Stimulated activated CD8-positive, alpha-beta memory T cell treated with anti-CD3 and anti-CD28 coated beads, Interleukin-12 subunit alpha, Interleukin-12 subunit beta, amount 100 ng/mL, for 24 hours (primary cell): ENCODE measurements at regions not wholly inside any gene's neighbourhood (a gene's known extent, or its start where the extent isn't known, plus 50 kb on each side); places are given as distances from the start of the nearest gene placed in this dataset.
"Not testable (repeated sequence)": the region's sequence is repeated elsewhere in the genome, so short reads cannot be mapped to it uniquely, and the experiment has no call there.

Experiments
- DNase-seq: peaks from one replicate; pipeline ENCODE4 v3.0.0-alpha.2; 2020; ENCODE audit errors: extremely low read depth

- no peak for DNase-seq
These were observed 345.8 kb upstream of the CDH5 start for GRCh38 chr16:66020642-66021041.

DNA sequence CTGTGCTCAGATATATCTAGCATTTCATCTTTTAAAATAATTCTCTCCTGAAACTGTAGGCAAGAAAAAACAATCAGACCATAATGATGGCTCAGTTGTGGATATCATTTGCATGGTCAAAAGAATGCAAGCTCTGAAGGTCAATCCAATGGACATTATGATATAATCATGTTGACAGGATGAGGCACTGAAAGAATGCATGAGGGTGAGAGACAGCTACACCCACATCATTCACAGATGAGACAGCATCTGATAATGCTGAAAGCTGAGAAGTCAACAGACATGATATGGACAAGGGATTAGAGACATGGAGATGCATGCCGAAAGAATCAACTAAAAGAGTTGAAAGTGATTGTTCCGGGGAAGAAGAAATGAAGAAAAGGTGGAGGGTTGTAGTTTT, 346.4 kb upstream of the CDH5 start:
- no peak for DNase-seq

DNA sequence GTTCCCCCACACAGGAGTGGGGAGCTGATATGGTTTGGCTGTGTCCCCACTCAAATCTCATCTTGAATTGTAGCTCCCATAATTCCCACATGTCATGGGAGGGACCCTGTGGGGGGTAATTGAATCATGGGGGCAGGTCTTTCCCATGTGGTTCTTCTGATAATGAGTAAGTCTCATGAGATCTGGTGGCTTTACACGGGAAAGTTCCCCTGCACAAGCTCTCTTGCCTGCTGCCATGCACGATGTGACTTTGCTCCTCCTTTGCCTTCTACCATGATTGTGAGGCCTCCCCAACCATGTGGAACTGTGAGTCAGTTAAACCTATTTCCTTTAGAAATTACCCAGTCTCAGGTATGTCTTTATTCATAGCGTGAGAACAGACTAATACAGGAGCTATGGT, 347.0 kb upstream of the CDH5 start:
- DNase-seq: not testable (repeated sequence)

DNA sequence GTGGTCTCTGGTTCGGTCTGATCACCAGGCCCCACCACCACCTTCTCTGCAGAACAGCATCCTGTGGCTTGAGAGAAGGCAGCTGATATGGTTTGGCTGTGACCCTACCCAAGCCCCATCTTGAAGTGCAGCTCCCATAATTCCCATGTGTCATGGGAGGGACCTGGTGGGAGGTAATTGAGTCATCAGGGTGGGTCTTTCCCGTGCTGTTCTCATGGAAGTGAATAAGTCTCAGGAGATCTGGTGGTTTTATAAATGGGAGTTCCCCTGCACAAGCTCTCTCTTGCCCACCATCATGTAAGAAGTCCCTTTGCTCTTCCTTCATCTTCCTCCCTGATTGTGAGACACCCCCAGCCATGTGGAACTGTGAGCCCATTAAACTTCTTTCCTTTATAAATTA, 352.3 kb upstream of the CDH5 start:
- no peak for DNase-seq

- no peak for DNase-seq
These were observed 353.0 kb upstream of the CDH5 start for GRCh38 chr16:66013486-66013885.

- no peak for DNase-seq
These were observed 358.4 kb upstream of the CDH5 start for GRCh38 chr16:66008136-66008535.

- no peak for DNase-seq
These were observed 358.8 kb upstream of the CDH5 start for GRCh38 chr16:66007717-66008116.

- no peak for DNase-seq
These were observed 360.0 kb upstream of the CDH5 start for GRCh38 chr16:66006485-66006884.

DNA sequence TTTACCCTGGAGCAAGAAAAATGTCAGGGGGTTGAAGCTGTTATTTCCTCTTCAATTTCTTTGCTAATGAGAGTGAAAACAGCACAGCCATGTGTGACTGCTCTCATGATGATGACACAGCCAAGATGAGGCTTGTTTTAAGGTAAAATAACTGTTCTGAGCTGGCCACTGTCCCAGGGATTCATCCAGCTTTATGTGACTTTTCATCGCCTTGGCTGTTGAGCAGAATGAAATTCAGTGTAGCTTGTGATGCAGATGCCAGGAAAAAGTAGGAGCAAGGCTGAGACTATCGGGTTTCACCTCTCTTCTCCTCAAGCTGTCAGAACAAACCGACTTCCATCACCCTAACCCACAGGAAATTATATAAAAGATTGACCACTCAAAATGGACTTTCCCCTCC, 361.8 kb upstream of the CDH5 start:
- DNase-seq: no peak

DNA sequence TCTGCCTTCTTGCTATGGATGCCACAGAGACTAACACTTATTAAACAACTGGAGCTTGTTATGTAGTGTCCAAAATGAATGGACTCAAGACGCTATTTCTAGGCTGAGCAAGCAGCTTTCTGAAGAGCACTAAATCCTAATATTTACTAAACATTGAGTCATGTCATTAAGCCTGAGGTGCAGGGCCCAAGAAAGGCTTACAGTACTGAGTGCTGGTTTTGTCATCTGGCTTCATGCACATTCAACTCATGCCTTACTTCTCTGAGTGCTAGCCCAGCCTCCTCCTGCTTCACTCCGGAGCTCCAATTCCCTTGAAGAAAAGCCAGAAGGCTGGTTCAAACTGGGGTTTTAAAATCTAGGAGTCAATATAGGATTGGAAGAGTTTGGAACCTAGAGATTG, 363.3 kb upstream of the CDH5 start:
- no peak for DNase-seq

GRCh38 chr16:66002601-66003000, 363.9 kb upstream of the CDH5 start:
- DNase-seq: no peak

DNA sequence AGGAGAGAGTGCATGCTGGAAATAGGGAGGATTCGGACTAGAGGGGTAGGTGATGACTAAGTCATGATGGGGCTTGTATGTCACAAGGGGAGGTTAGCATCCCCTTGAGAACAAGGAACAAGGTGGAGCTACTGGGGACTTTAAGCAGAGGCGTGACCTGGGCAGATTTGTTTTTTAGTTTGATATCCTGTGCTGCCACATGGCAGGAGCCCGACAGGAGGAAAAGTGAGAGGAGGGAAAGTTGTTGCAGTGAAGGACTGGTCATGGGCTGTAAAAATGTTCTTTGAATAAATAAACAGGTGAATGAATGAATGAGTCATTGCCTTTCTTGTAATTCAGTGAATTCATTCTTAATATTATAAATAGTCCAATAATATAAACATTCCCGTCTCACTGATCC, 365.1 kb upstream of the CDH5 start:
- DNase-seq: no peak

DNA sequence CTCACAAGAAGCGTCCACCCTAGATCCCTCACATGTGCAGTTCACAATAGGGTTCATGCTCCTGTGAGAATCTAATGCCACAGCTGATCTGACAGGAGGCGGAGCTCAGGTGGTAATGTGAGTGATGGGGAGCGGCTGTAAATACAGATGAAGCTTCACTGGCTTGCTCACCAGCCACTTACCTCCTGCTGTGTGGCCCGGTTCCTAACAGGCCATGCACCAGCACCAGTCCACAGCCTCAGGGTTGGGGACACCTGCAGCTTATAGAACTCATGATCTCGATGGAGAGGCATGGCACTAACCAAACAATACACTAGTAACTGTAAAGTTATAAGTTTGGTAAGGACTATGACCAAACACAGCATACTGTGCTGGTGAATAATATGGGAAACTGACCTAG, 368.0 kb upstream of the CDH5 start:
- DNase-seq: no peak

DNA sequence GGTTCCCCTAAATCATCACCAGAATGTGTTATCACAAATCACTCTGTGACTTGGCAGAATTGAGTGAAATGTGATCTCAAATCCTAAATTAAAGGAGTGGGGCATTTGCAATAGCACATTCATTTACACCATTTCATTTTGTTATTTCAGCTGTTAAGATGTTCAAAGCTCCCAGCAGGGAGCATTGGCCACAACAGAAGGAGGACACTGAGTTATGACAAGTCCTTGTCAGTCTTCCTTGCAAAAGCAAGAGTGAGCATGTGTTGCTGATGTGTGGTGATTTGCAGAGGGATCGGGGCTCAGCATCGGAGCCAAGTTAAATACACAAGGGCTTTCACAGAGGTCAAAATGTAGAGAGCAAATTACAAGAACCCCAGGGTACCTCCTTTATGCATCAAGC, 372.2 kb upstream of the CDH5 start:
- DNase-seq: no peak

DNA sequence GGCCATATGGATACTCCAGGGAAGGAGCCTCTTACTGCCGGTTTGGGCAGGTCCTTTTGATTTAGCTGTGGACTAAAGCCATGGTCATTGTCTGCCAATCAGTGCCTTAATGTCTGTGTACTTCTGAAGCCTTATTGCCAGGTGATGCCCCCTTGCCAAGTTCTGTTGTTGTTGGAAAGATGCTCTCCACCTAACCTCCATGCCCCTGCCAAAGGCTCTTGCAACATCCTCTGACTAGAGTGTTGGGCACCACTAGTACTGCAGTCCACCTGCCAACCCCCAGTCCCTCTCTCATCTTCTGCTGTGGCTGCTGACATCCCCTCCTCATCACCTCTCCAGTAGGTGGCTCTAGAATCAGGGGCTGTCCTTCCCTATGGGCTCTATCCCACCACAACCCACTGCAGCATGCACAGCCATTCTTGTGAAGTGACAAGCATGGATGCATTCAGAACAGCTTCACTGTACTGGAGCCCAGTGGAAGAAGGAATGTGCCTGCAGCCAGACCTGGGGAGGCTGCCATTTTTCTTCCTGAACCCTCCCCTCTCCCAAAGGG, 375.3 kb upstream of the CDH5 start:
- no peak for DNase-seq

- no peak for DNase-seq
These were observed 376.5 kb upstream of the CDH5 start for GRCh38 chr16:65989861-65990604.

GRCh38 chr16:65988024-65988595, 378.4 kb upstream of the CDH5 start:
- DNase-seq: no peak

DNA sequence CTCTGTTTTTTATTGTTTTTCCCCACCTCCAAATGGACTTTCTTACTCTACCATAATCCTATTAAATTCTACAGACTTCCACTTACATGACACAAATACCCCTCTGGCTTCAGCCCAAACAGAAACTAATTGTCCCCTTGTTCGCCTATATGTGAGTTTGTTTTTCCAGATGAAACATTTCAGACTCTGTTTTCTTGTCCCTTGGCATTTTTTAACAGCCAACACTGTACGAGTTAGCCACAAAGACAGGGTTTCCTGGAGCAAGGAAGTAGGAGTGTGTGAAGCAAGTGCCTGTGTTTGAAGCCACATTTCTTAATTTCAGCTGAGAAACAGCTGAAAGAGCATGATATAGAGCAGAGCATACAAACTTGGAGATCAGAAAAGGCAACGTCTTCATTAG, 382.2 kb upstream of the CDH5 start:
- no peak for DNase-seq

DNA sequence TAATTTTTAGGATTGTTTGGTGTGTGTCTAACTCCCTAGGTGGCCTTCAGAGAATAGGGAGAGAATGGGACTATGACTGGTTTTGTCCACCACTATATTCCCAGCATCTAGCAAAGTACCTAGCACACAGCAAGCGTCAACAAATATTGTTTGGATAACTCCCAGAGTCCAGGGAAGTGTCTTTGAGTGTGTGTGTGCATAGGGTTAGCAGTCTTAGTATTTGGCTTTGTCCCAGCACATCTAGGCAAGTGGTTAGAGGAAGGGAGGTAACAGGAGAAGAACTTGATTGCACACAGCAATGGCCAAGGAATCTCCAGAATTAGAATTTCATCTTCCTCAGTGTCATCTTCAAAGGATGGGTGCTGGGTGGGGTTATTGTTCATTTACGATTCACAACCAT, 385.4 kb upstream of the CDH5 start:
- DNase-seq: no peak

DNA sequence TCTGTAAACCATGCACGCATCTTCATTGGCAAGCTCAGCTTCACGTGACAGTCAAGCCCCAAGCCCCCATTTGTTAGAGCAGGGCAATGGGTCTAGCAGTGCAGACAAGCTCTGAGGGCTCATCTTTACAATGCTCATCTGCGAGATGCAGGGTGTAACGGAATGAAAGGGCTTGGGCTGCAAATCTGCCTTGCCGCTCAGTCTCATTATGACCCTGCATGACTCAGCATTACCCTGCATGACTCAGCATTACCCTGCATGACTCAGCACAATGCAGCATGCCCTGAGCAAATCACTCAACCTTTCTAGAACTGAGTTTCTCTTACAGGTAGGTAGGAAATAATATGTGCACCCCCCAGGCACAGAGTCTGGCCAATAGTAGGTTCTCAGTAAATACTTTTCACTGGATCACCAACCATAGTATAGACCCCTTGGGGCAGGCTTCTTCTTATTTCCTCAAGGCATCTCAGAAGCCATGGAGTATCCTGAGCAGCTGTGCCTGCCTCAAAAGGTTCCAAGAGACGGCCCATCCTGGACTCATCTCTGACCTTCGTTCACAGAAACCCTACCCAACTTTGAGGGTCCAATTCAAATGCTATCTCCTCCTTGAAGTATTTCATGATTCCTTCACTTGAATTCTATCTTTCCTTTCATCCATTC, 391.3 kb upstream of the CDH5 start:
- no peak for DNase-seq

DNA sequence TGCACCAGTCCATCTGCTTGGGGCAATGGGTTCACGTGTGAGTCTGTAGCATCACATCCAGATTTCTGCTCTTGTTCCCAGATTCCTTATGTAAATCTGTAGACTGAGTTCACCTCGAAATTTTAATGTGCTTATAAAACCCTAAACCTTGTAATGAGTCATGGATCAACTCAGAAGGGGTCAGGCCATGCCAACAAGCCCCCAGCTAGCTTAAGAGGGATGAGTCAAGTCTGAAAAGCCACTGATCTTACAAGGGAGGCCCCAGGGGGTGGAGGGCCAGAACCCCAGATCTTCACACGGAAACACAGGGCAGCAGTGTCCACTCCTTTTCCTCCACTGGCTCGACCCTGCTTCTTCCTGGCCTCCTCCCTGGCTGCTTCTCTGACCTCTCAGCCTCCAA, 399.1 kb upstream of the CDH5 start:
- DNase-seq: no peak

DNA sequence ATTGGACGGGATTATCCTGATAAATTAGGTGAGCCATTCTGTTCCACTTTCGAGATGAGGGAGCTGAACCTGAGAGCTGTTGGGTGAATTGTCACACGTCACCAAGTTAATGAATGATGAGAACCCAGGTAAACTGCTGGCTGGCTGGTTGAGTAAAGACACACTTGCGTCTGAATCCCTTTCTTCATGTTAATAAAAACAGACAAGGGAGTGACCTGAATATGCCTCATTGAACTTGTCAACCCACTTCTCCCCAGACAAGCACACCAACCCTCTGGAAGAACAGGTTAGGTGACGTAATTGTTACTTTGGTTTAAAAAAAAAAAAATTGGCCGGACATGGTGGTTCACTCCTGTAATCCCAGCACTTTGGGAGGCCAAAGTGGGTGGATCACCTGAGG, 400.9 kb upstream of the CDH5 start:
- DNase-seq: no peak

DNA sequence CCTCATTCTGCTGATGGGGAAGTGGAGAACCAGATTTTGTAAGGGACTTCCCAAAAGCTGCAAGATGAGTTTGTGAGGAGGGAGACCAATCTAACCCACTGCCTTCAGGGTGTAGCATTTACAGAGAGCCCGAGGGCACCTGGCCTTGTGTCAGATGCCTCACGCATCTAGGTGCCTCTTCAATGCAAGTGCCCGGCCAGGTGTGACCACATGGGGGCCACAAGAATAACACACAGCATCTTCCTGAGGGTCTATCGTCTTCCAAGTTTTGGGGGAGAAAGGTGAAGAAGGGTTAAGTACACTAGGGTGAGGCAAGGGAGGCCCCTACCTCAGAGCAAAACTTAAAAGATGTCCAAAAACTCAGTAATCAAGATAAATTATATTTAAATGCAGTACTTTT, 401.7 kb upstream of the CDH5 start:
- no peak for DNase-seq
